PC-3 (cell line): ENCODE measurements at regions not wholly inside any gene's neighbourhood (a gene's known extent, or its start where the extent isn't known, plus 50 kb on each side); places are given as distances from the start of the nearest gene placed in this dataset.

Experiments
- ATAC-seq: fragments of 200-7000 bp; cut with Tn5 transposase; 2 replicates; pipeline ENCODE4 v1.9.1; 2020; ENCODE audit warnings: mild to moderate bottlenecking, moderate library complexity
- BruUV-seq: library from RNA; stranded (reverse); fragments of 400-500 nt; replicated peaks from 2 replicates; lab custom pipeline; 2021; lab: Mats Ljungman, UMichigan
- CTCF ChIA-PET: fragments of 300-600 bp; sonication (Branson Sonifier 250); formaldehyde crosslinking; loops from one replicate; lab custom pipeline; 2022; ENCODE audit warnings: antibody characterized with exemption; lab: Charles Lee
- POLR2A ChIA-PET: fragments of 300-600 bp; sonication (Branson Sonifier 250); formaldehyde crosslinking; loops from one replicate; lab custom pipeline; 2022; ENCODE audit warnings: antibody characterized with exemption; ENCODE audit not compliant: unreplicated experiment; lab: Charles Lee
- DNase-seq: peaks from one replicate; pipeline ENCODE4 v3.0.0-alpha.2; 2015
- H2AFZ ChIP-seq: fragments of 300-600 bp; sonication (generic); 2 replicates; pipeline ENCODE4 v1.6.0; 2016; ENCODE audit warnings: antibody characterized with exemption, low read length
- H3F3A ChIP-seq: fragments of 300-600 bp; sonication (generic); one replicate; pipeline ENCODE4 v1.6.0; 2017; ENCODE audit warnings: antibody characterized with exemption, low read length, control low read depth, mild to moderate bottlenecking; ENCODE audit not compliant: unreplicated experiment
- H3K27ac ChIP-seq: fragments of 300-600 bp; sonication (generic); 2 replicates; pipeline ENCODE4 v1.5.1; 2016; ENCODE audit warnings: mild to moderate bottlenecking, low read length
- H3K27me3 ChIP-seq: fragments of 300-600 bp; sonication (generic); 2 replicates; pipeline ENCODE4 v1.6.1; 2016; ENCODE audit warnings: low read length, mixed read lengths
- H3K36me3 ChIP-seq: fragments of 300-600 bp; sonication (generic); 2 replicates; pipeline ENCODE4 v1.6.1; 2016; ENCODE audit warnings: low read depth, mixed run types, low read length, mixed read lengths
- H3K4me1 ChIP-seq: fragments of 300-600 bp; sonication (generic); 2 replicates; pipeline ENCODE4 v1.5.1; 2016; ENCODE audit warnings: low read length; ENCODE audit not compliant: insufficient read depth
- H3K4me2 ChIP-seq: fragments of 300-600 bp; sonication (generic); 2 replicates; pipeline ENCODE4 v1.6.0; 2016; ENCODE audit warnings: low read length
- H3K4me3 ChIP-seq: fragments of 300-600 bp; sonication (generic); 2 replicates; pipeline ENCODE4 v1.5.1; 2016; ENCODE audit warnings: mild to moderate bottlenecking, low read length, mixed read lengths
- H3K79me2 ChIP-seq: fragments of 300-600 bp; sonication (generic); 2 replicates; pipeline ENCODE4 v1.6.1; 2017; ENCODE audit warnings: low read length, mixed read lengths
- H3K9ac ChIP-seq: fragments of 300-600 bp; sonication (generic); 2 replicates; pipeline ENCODE4 v1.6.0; 2016; ENCODE audit warnings: mild to moderate bottlenecking, low read length
- H3K9me2 ChIP-seq: fragments of 300-600 bp; sonication (generic); replicated peaks from 2 replicates; pipeline ENCODE4 v1.6.1; 2016; ENCODE audit warnings: mixed run types, low read length, mixed read lengths
- H3K9me3 ChIP-seq: fragments of 300-600 bp; sonication (generic); 2 replicates; pipeline ENCODE4 v1.6.1; 2016; ENCODE audit warnings: low read length, mixed read lengths
- H4K20me1 ChIP-seq: fragments of 300-600 bp; sonication (generic); 2 replicates; pipeline ENCODE4 v1.6.1; 2016; ENCODE audit warnings: low read length, mixed read lengths
- EZH2 ChIP-seq: fragments of 300-600 bp; sonication (generic); IDR thresholded peaks from one replicate; pipeline ENCODE4 v1.6.1; 2017; ENCODE audit warnings: antibody characterized with exemption, mild to moderate bottlenecking, low read length; ENCODE audit not compliant: unreplicated experiment
- EZH2phosphoT487 ChIP-seq: fragments of 300-600 bp; sonication (generic); IDR thresholded peaks from 2 replicates; pipeline ENCODE4 v1.6.1; 2018; ENCODE audit warnings: mild to moderate bottlenecking, antibody characterized with exemption, low read length, borderline replicate concordance
- intact Hi-C: fragments of 100-400 bp; cut with micrococcal nuclease; formaldehyde crosslinking; loops from 2 replicates; pipeline ENCODE4 v1.9.0; 2023
- TF ChIP-seq, protein P1 (sequence below): fragments of 300-600 bp; sonication (generic); conservative IDR thresholded peaks from 2 replicates; pipeline ENCODE4 v1.5.1; 2017; ENCODE audit warnings: antibody characterized with exemption, low read depth, mild to moderate bottlenecking, low read length

DNA sequence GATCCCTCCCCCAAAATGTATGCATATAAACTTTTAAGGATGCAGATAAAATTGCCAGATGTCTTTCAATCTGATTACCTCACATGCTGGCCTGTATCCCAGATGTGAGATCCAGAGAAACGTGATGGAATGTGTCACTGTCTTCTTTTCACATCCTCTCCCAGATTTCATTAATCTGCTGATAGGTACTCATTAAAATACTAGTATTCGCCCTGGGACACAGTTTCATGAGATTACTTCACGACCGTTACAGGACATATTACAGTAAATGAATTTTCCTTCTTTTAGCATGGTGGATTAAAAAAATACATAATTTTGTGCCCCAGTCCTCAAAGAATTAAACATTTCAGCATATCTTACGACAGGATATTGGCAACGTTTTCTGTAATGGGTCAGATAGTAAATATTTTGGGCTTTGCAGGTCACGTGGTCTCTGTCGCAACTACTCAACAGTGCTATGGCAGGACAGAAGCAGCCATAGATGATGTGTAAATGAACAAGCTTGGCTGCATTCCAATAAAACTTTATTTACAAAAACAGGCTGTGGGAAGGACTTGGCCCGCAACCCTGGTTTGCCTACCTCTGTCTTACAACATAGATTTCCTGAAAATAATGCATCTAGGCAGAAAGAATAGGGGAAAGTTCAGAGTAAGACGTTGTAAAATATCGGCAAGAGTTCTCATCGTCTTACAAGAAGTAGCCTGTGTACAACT is 156.0 kb upstream of the DIO3 start:
- Histone ChIP-seq H3K4me1 (peaks cover 36% of the 10 kb centered on the region), H3K79me2 (no peaks in the 10 kb centered on the region), H3K9me3 (no peaks in the 10 kb centered on the region), H3K4me3 (no peak overlapping the region), H3K4me2 (peak overlapping the region; percentile 23; the same call in 1 of the 2 replicates), H2AFZ (no peak overlapping the region), H3K27ac (no peak overlapping the region), H3K36me3 (no peaks in the 10 kb centered on the region), H3K27me3 (no peaks in the 10 kb centered on the region), H4K20me1 (no peaks in the 10 kb centered on the region), H3F3A (no peaks in the 10 kb centered on the region), H3K9me2 (no peaks in the 10 kb centered on the region), H3K9ac (no peak overlapping the region)
- CTCF ChIA-PET = no interaction called here
- DNase-seq (peak; percentile 63), ATAC-seq (no peak)
- TF ChIP-seq EZH2 (no peak), EZH2phosphoT487 (no peak)
- TF ChIP-seq, protein P1, sequence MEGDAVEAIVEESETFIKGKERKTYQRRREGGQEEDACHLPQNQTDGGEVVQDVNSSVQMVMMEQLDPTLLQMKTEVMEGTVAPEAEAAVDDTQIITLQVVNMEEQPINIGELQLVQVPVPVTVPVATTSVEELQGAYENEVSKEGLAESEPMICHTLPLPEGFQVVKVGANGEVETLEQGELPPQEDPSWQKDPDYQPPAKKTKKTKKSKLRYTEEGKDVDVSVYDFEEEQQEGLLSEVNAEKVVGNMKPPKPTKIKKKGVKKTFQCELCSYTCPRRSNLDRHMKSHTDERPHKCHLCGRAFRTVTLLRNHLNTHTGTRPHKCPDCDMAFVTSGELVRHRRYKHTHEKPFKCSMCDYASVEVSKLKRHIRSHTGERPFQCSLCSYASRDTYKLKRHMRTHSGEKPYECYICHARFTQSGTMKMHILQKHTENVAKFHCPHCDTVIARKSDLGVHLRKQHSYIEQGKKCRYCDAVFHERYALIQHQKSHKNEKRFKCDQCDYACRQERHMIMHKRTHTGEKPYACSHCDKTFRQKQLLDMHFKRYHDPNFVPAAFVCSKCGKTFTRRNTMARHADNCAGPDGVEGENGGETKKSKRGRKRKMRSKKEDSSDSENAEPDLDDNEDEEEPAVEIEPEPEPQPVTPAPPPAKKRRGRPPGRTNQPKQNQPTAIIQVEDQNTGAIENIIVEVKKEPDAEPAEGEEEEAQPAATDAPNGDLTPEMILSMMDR = no peak
- POLR2A ChIA-PET = no interaction called here
- intact Hi-C loops = no loop called here
- no TSS peak for BruUV-seq

DNA sequence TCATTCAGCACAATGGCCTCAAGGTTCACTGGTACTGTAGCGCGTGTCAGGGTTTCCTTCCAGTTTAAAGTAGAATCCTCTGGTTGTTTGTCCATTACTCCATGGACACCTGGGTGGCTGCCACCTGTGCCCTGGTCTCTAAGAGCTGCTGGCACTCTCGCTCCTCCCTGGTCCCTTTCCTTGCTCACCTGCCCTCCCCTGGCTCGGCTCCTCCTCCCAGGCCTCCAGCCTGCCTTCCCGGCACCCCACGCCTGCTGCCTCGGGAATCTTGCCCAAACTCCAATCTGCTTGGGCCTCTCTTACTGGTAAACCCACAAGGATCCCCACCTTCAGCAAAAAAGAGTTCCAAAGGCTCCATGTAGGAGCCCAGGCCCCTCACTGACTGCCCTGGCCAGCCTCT is 154.4 kb upstream of the DIO3 start:
- intact Hi-C loops = no loop called here
- Histone ChIP-seq H4K20me1 (no peaks in the 10 kb centered on the region), H3K9ac (no peak overlapping the region)

DNA sequence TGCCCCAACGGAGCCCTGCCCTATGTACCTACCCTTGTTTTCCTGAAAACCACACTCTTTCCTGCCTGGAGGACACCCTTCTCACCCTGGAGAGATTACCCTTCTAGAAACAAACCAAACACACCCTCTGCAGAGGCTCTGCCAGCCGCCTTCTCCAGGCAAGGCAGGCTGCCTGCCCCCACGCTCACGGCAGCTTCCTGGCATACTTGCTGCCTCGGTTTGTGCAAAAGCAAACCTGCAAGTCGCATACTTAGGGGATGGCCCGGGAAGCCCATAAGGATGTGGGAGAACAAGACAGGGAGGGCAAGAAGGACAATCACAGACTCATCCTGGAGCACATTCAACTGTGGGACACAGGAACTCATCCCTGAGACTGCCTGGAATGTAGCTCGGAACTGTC is 154.0 kb upstream of the DIO3 start:
- H3K79me2 ChIP-seq = no peaks in the 10 kb centered on the region
- BruUV-seq = no TSS peak
- CTCF ChIA-PET = no interaction called here
- no peaks in the 10 kb centered on the region for H4K20me1 ChIP-seq
- no peaks in the 10 kb centered on the region for H3K27me3 ChIP-seq
- intact Hi-C loops = no loop called here
- no peaks in the 10 kb centered on the region for H3K36me3 ChIP-seq
- DNase-seq (no peak), ATAC-seq (no peak)
- TF ChIP-seq, protein P1 = no peak
- TF ChIP-seq EZH2phosphoT487 (no peak), EZH2 (no peak)
- H3K4me2 ChIP-seq = no peak overlapping the region
- H3K9ac ChIP-seq = no peak overlapping the region
- H3K9me2 ChIP-seq = no peaks in the 10 kb centered on the region
- POLR2A ChIA-PET = no interaction called here
- H2AFZ ChIP-seq = no peak overlapping the region
- no peaks in the 10 kb centered on the region for H3K9me3 ChIP-seq
- peaks cover 42% of the 10 kb centered on the region for H3K4me1 ChIP-seq
- H3F3A ChIP-seq = no peaks in the 10 kb centered on the region
- H3K27ac ChIP-seq = no peak overlapping the region
- H3K4me3 ChIP-seq = no peak overlapping the region

More for the DNA sequence above, 154.4 kb upstream of the DIO3 start:
- no peaks in the 10 kb centered on the region for H3K9me2 ChIP-seq
- no TSS peak for BruUV-seq
- H3K4me2 ChIP-seq = no peak overlapping the region
- no peaks in the 10 kb centered on the region for H3K36me3 ChIP-seq
- ATAC-seq (no peak), DNase-seq (no peak)
- H3K9me3 ChIP-seq = no peaks in the 10 kb centered on the region
- no peaks in the 10 kb centered on the region for H3K27me3 ChIP-seq
- peaks cover 38% of the 10 kb centered on the region for H3K4me1 ChIP-seq
- TF ChIP-seq EZH2 = no peak
- no peak for TF ChIP-seq EZH2phosphoT487
- TF ChIP-seq, protein P1 = no peak
- H3K4me3 ChIP-seq = no peak overlapping the region
- no peaks in the 10 kb centered on the region for H3K79me2 ChIP-seq
- no peak overlapping the region for H2AFZ ChIP-seq
- H3F3A ChIP-seq = no peaks in the 10 kb centered on the region
- ChIA-PET POLR2A (no interaction called here), CTCF (no interaction called here)
- H3K27ac ChIP-seq = no peak overlapping the region
